ENCODE measurements at regions not wholly inside any gene's neighbourhood (a gene's known extent, or its start where the extent isn't known, plus 50 kb on each side); places are given as distances from the start of the nearest gene placed in this dataset.

- no peak for ATAC-seq
- Histone ChIP-seq H3K79me2 (ENCODE audit: insufficient read depth, low read length) (no peaks in the 10 kb centered on the region), H3K4me1 (ENCODE audit: insufficient read depth, low read length) (no peaks in the 10 kb centered on the region), H3K9ac (ENCODE audit: insufficient read depth, low read depth, low read length) (no peak overlapping the region), H3K27me3 (ENCODE audit: control insufficient read depth in 1 of 2, insufficient read depth in 2 of 2, low read length in 2 of 2) (no peaks in the 10 kb centered on the region), H3K27ac (ENCODE audit: extremely low read length, insufficient read depth, low read length) (no peak overlapping the region), H3K36me3 (replicated peaks in 1 of 2; ENCODE audit: control insufficient read depth in 1 of 2, insufficient read depth in 2 of 2, low read length in 2 of 2) (no peaks in the 10 kb centered on the region), H2AFZ (ENCODE audit: low read length) (no peak overlapping the region), H3K4me2 (ENCODE audit: low read depth, low read length) (no peak overlapping the region), H4K20me1 (ENCODE audit: insufficient read depth, low read length) (no peaks in the 10 kb centered on the region), H3K4me3 (replicated peaks in 1 of 3; ENCODE audit: insufficient read depth in 1 of 3, low read depth in 2 of 3, low read length in 3 of 3) (no peak overlapping the region), H3K9me3 (ENCODE audit: low read length) (peaks cover 60% of the 10 kb centered on the region)
- CTCF ChIA-PET (ENCODE audit: low intra/inter-chr PET ratio, low total read pairs): no interaction called here
- no peak for FAIRE-seq
- intact Hi-C loops (cut with micrococcal nuclease; ENCODE audit: unreplicated experiment) (no loop called here), in situ Hi-C loops (cut with HindIII; ENCODE audit: extremely low pct_ligation_motif_present, low pct_unique_long_range_greater_than_20kb) (no loop called here)
- POLR2A ChIA-PET: no interaction called here
- BruUV-seq (replicated peaks): no TSS peak
- no peak for DNase-seq (ENCODE audit: low spot score)
- whole genome bisulfite sequencing (ENCODE audit: low lambda C conversion rate): 6% methylated on average over 3 of the region's 3 CpGs
- TF ChIP-seq, protein P1, sequence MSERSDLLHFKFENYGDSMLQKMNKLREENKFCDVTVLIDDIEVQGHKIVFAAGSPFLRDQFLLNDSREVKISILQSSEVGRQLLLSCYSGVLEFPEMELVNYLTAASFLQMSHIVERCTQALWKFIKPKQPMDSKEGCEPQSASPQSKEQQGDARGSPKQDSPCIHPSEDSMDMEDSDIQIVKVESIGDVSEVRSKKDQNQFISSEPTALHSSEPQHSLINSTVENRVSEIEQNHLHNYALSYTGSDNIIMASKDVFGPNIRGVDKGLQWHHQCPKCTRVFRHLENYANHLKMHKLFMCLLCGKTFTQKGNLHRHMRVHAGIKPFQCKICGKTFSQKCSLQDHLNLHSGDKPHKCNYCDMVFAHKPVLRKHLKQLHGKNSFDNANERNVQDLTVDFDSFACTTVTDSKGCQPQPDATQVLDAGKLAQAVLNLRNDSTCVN (CRISPR knock-in tag; IDR thresholded peaks at IDR 0.05; ENCODE audit: borderline replicate concordance): no peak
- TF ChIP-seq ZNF121 (CRISPR knock-in tag; IDR thresholded peaks at IDR 0.05) (no peak), GZF1 (CRISPR knock-in tag; IDR thresholded peaks at IDR 0.05) (no peak), SKI (IDR thresholded peaks at IDR 0.05; ENCODE audit: partially characterized antibody) (no peak), ZNF564 (CRISPR knock-in tag; IDR thresholded peaks at IDR 0.05) (no peak), SPEN (CRISPR knock-in tag; IDR thresholded peaks at IDR 0.05; ENCODE audit: low read depth) (no peak), ZNF878 (CRISPR knock-in tag; IDR thresholded peaks at IDR 0.05) (no peak), NFE2L2 (IDR thresholded peaks at IDR 0.05; ENCODE audit: low read length) (no peak), CERS6 (CRISPR knock-in tag; IDR thresholded peaks at IDR 0.05) (no peak), STAG1 (CRISPR knock-in tag; IDR thresholded peaks at IDR 0.05) (no peak), HHEX (CRISPR knock-in tag; IDR thresholded peaks at IDR 0.05) (no peak), KLF15 (CRISPR knock-in tag; IDR thresholded peaks at IDR 0.05; ENCODE audit: borderline replicate concordance) (no peak), HNF1A (IDR thresholded peaks at IDR 0.05; ENCODE audit: low read depth) (no peak), HNF1A (CRISPR knock-in tag; IDR thresholded peaks at IDR 0.05; ENCODE audit: borderline replicate concordance) (no peak), KDM3A (CRISPR knock-in tag; IDR thresholded peaks at IDR 0.05; ENCODE audit: low read depth) (no peak), SNAPC2 (CRISPR knock-in tag; IDR thresholded peaks at IDR 0.05) (no peak), ZKSCAN5 (CRISPR knock-in tag; IDR thresholded peaks at IDR 0.05) (no peak), ZNF124 (CRISPR knock-in tag; IDR thresholded peaks at IDR 0.05) (no peak), ZFP36L1 (CRISPR knock-in tag; IDR thresholded peaks at IDR 0.05) (no peak)
- TF ChIP-seq, protein P2, sequence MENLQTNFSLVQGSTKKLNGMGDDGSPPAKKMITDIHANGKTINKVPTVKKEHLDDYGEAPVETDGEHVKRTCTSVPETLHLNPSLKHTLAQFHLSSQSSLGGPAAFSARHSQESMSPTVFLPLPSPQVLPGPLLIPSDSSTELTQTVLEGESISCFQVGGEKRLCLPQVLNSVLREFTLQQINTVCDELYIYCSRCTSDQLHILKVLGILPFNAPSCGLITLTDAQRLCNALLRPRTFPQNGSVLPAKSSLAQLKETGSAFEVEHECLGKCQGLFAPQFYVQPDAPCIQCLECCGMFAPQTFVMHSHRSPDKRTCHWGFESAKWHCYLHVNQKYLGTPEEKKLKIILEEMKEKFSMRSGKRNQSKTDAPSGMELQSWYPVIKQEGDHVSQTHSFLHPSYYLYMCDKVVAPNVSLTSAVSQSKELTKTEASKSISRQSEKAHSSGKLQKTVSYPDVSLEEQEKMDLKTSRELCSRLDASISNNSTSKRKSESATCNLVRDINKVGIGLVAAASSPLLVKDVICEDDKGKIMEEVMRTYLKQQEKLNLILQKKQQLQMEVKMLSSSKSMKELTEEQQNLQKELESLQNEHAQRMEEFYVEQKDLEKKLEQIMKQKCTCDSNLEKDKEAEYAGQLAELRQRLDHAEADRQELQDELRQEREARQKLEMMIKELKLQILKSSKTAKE (CRISPR knock-in tag; IDR thresholded peaks at IDR 0.05; ENCODE audit: borderline replicate concordance): no peak
Observed at GRCh38 chr2:5329763-5330162, 362.4 kb upstream of the SOX11 start.
